GM21381 (cell line): ENCODE measurements at regions not wholly inside any gene's neighbourhood (a gene's known extent, or its start where the extent isn't known, plus 50 kb on each side); places are given as distances from the start of the nearest gene placed in this dataset.

Experiments used
- ATAC-seq: cut with Tn5 transposase; IDR thresholded peaks from one replicate; pipeline ENCODE4 v1.9.1; 2021; ENCODE audit warnings: mild to moderate bottlenecking, moderate library complexity; ENCODE audit not compliant: unreplicated experiment

DNA sequence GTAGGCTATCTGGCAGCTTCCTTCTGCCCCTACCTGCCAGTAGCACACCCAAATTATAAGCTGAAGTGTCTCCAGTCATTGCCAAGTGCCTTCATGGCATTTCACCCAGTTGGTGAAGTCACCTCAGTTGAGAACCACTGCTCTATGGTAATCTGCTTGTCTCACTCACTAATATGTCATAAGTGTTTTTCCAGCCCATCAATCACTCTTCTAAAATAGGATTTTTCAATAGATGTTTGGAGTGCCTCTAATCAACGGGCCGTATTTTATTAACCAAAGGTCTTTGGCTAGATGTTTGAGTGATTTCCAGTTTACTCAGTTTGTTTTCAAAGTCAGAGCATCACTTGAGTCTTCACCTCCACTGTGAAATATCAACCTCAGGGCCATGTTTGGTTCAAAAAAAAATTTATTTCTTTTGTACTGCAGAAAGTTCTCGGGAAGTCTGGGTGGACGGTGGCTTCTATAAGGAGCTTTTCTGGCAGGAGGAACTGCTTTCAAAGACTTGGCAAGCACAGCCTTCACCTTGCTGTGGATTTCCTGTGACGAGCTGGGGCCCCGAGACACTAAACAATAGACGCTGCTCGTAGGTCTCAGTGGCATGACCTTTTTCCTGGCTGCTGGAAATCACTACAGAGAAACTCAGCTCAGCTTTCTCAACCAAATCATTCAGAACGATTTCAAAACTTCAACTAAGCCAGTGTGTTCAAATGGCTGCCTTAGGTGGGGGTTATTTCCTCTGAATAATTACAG, 95.2 kb upstream of the FOXF1 start:
- no peak for ATAC-seq

DNA sequence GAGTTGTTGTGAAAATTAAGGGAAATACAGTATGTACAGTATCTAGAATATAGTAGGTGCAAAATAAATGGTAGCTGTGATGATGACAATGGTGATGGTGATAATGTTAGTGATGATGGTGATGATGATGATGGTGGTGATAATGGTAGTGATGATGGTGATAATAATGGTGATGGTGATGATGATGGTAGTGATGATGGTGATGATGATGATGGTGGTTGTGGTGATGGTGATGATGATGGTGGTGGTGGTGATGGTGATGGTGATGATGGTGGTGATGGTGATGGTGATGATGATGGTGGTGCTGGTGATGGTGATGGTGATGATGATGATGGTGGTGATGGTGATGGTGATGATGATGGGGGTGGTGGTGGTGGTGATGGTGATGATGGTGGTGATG, 91.3 kb upstream of the FOXF1 start:
- no peak for ATAC-seq

DNA sequence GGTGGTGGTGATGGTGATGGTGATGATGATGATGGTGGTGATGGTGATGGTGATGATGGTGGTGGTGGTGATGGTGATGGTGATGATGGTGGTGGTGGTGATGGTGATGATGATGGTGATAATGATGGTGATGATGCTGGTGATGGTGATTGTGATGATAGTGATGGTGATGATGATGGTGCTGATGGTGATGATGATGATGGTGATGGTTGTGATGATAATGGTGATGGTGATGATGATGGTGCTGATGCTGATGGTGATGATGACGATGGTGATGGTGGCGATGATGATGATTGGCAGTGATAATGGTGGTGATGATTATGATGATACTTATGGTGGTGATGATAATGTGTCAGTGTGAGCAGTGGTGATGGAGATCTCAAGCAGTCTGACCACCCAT, 90.8 kb upstream of the FOXF1 start:
- no peak for ATAC-seq

- no peak for ATAC-seq
Observed at GRCh38 chr16:86421995-86422394, 88.3 kb upstream of the FOXF1 start.

GRCh38 chr16:86424398-86424797, 85.9 kb upstream of the FOXF1 start:
- ATAC-seq = no peak

DNA sequence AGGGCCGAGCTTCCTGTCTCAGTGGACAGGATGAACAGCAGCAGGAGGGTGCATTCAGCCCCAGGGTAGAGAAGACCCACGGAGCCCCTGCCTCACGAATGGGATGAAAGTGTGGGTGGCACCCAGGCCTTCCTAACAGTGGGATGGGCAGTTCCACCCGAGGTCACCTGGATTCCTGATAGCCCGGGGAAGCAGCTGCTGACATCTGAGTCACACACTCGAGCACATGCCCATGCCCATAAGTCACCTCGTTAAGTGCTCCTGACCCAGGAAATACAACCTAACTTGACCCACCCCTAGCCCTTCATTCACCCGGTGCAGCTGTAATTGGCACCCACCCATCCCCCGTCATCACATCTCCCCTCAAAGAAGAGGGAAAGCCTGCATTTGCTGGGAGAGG, 85.3 kb upstream of the FOXF1 start:
- ATAC-seq = no peak

GRCh38 chr16:86426063-86426642, 84.2 kb upstream of the FOXF1 start:
- ATAC-seq = no peak

GRCh38 chr16:86427433-86427851, 82.9 kb upstream of the FOXF1 start:
- no peak for ATAC-seq

- no peak for ATAC-seq
Observed at GRCh38 chr16:86428729-86429517, 81.4 kb upstream of the FOXF1 start.

- no peak for ATAC-seq
Observed at GRCh38 chr16:86429663-86430062, 80.7 kb upstream of the FOXF1 start.

DNA sequence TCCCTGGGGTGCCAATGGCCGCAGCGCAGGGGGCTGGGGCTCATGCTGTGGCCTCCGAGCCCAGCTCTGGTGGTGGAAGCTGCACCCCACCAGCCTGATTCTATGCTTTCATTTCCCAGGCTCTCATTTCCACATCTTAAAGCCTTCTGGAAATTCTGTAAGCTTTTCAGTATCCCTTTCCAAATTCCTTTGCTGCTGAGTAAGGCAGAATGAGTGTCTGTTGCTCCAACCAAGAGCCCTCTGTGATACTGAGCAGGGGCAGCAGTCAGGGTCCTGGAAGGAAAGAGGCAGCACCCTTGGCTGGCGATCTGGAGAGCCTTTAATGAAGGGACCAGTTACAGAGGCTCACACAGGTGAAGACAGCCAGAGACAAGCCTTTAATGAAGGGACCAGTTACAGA, 79.5 kb upstream of the FOXF1 start:
- no peak for ATAC-seq

DNA sequence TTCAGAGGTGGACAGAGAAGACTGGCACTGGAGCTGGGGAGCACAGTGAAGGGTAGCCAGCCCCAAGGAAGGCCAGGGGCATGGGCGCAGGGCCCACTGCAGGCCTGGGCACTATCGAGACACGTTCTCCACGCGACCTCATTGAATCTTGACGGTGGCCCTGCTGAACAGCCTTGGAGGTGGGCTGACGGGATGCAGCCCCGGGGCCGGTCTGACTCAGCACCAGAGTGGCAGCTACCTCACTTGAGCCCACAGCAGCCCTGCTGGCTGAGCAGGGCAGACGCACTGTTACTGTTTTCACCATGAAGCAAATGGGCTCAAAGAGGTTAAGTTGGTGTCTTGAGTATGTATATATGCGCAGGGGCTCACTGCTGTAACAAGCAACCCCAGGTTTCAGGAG, 78.8 kb upstream of the FOXF1 start:
- ATAC-seq = no peak

DNA sequence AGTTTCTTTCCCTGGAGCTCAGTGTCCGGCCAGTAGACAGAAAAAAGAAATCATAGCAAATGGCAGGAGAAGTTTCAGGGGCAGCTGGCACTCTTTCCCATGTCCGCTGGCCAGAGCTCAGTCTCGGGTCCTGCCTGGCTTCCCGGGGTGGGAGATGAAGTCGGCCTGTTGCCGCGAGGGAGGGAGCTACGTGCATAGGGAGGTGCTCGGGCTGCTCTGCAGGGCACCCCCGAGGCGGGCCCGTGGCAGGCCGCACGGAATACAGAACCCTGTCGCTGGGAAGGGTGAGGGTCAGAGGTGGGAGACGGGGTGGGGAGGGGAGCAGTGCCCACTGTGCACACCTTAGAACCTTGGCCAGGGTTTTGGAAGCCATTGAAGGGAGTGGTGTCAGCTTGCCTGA, 78.3 kb upstream of the FOXF1 start:
- ATAC-seq = no peak

DNA sequence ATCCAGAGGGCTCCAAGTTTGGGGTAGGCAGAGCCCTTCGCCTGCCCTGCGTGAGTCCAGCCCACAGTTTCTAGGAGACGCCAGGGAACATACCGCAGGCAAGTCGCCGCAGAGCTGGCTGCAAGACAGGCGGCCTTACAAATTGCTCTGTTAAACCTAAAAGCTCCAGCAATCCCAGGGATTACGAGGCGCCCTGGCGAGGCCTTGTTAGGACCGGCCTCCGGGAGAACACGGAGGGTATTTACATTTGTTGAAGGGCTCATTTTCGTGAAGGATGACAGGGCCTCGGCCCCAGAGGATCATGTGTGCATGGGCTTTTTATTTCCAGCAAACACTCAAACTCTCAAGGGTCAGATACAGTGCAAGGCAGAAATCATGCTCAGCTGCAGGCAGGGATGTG, 77.6 kb upstream of the FOXF1 start:
- ATAC-seq = no peak

GRCh38 chr16:86436466-86437185, 73.7 kb upstream of the FOXF1 start:
- ATAC-seq = no peak

- ATAC-seq = no peak
Observed at GRCh38 chr16:86437348-86437747, 73.0 kb upstream of the FOXF1 start.

DNA sequence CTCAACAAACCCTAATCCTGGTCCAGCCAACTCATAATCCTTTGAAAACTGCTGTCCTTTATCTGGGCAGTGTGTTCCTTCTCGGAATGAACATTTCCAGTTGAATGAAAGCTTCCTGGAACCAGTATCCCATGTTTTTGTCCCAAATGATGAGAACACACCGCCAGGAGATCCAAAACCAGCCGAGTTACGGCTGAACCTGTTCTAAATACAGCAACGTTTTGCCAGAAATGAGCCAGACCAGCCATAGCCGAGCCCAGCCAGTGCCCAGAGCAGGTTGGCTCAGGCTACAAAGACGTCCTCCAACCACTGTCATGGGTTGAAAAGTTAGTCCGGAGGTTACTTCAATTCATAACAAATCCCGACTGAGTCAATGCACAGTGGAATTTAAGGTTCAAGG, 67.6 kb upstream of the FOXF1 start:
- ATAC-seq = no peak

- no peak for ATAC-seq
Observed at GRCh38 chr16:86443508-86444147, 66.7 kb upstream of the FOXF1 start.

DNA sequence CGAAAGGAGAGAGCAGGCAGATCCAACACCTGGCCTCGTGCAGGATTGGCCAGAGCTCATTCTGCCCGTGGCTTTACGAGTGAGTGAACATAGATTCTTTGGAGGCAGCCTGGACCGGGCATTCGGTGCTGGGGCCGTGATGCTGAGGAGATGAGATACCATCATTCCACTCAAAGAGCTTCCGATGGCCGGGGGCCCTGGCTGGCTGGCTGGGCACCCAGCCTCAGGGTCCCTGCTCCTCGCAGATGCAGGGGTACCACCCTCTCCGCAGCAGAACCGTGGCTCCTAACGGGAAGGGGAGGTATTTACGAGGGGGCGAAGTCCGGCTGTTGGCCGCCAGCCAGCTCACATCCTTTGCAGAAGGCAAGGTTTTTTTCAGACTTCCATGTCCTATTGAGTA, 66.1 kb upstream of the FOXF1 start:
- ATAC-seq = no peak

DNA sequence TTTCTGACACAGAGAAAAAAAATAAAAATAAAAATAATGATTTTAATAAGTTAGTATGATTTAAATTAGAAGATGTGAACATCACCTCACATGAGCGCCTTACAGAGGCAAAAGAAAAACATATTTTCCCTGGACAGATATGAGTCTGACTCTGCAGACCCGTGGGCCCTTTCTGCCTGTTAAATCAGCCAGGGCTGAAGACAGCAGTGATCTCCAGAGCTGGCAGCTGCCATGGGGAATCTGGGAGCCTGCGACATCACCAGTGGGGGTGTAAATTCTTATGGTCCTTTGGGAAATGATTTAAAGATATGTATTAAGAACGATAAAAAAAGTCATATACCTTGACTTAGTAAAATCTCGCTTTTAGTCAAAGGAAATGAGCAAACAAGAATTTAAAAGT, 65.7 kb upstream of the FOXF1 start:
- ATAC-seq = no peak

GRCh38 chr16:86446279-86446678, 64.0 kb upstream of the FOXF1 start:
- ATAC-seq = no peak
